ENCODE measurements at regions not wholly inside any gene's neighbourhood (a gene's known extent, or its start where the extent isn't known, plus 50 kb on each side); places are given as distances from the start of the nearest gene placed in this dataset.
A peak's percentile ranks its signal among the peaks of the same experiment; 100 is the strongest.

DNA sequence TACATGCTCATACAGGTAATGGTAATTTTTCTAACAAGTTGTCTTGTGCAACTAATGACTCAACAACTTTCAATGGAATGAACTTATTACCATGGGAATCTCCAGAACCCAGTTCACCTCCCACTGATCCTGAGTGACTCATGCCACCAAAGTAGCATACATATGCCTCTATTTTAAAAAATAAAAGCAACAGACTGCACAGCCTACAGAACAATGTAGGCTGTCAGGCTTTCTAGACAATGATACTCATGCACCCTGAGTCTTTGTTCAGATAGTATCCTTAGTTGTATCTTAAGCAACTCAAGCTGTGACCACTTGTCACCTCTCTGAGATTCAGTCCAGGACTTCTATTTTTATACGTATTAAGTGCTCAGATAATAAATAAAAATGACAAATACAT is 531.0 kb upstream of the SETBP1 start:
- DNase-seq (ENCODE audit: low spot score): peak; percentile 4

GRCh38 chr18:44153981-44154380 is 526.7 kb upstream of the SETBP1 start:
- no peak for DNase-seq (ENCODE audit: low spot score)

GRCh38 chr18:44156126-44156525 is 524.6 kb upstream of the SETBP1 start:
- DNase-seq (ENCODE audit: low spot score): no peak

- no peak for DNase-seq (ENCODE audit: low spot score)
These were observed 523.8 kb upstream of the SETBP1 start for GRCh38 chr18:44156776-44157335.

DNA sequence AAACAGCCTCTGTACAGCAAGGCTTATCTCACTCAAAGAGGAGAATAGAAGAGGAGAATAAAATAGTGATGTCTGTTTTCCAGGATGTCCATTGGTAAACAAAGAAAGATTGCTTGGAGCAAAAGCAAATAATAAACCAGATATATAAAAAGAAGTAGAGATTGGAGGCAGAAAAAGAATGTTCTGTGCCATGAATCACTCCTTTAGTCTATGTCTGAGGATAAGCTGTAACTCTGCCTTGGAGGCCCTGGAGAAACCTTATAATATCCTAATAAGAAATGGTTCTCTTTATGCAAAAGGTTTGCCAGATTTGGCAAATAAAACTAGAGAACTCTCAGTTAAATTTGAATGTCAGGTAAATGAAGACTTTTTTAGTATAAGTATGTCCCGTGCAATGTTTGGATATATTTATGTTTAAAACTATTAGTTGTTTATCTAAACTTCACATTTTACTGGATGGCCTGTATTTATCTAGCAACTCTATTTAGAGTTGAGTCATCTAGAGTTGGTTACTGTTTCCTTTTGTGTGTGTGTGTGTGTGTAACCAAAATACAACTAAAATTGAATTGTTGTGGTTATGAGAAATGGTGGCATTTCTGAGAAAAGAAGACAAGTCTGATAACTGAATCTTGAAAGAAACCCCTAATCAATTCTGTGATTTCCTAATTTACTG is 510.3 kb upstream of the SETBP1 start:
- no peak for DNase-seq (ENCODE audit: low spot score)

- DNase-seq (ENCODE audit: low spot score): no peak
These were observed 509.4 kb upstream of the SETBP1 start for GRCh38 chr18:44171301-44171700.

- no peak for DNase-seq (ENCODE audit: low spot score)
These were observed 504.8 kb upstream of the SETBP1 start for GRCh38 chr18:44175891-44176290.

GRCh38 chr18:44178476-44178875 is 502.2 kb upstream of the SETBP1 start:
- DNase-seq (ENCODE audit: low spot score): no peak

DNA sequence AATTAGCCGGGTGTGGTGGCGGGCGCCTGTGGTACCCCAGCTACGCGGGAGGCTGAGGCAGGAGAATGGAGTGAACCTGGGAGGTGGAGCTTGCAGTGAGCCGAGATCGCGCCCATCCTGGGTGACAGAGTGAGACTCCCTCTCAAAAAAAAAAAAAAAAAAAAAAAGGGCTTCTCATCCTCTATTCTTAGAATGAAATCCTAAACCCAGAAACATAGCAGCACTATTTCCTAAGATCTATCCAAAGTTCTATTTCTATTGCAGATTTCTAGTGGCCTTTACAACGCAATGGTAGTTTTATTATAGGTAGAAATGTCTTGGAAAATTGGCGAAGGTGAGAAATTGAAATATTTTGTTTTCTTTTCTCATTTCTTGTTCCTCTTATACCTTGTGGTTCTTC is 501.0 kb upstream of the SETBP1 start:
- no peak for DNase-seq (ENCODE audit: low spot score)

DNA sequence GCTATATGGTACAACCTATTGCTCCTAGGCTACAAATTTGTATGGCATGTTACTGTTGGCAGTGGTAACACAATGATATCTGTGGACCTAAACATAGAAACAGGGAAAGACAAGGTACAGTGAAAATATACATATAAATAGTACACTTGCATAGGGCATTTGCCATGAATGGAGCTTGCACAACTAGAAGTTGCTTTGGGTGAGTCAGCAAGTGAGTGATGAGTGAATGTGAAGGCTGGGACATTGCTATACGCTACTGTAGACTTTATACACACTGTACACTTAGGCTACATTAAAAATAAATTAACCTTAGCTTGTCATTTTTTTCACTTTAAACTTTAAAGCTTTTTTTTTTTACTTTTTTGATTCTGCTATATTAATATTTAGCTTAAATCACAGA is 500.0 kb upstream of the SETBP1 start:
- DNase-seq (ENCODE audit: low spot score): peak; percentile 17

DNA sequence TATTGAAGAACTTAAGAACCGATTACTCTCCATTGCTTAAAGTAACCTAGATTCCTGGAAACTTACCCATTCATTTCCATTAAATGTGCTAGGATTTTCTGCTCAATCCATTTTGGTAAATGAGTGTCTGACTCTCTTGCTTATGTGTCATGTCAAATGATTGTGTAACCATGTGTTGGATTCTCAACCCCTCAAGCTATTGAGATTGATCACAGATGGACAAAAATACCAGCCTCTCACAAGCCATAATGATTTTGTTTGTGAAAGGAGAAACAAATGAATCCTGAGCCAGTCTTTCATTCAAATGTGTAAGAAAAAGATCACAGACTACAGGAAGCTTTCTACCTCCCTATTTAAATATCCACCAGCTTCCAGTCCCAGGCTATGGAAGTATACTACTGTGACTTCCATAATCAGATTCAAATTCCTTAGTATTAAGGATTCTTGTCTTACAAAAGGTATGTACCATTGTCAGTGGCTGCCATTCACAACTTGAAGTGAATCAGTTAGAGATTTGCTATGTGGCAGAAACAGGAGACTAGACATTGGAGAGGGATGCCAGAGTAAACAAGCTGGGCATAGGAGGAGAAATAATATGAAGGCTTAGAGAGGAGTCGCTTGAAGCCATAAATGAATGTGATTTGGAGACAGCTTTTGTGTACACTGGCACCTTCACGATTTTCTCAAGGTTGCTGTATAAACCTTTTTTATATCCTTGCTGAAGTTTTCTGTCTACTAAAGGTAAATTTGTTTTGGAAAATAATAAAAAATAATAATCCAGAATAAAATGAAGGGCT is 498.5 kb upstream of the SETBP1 start:
- DNase-seq (ENCODE audit: low spot score): no peak

DNA sequence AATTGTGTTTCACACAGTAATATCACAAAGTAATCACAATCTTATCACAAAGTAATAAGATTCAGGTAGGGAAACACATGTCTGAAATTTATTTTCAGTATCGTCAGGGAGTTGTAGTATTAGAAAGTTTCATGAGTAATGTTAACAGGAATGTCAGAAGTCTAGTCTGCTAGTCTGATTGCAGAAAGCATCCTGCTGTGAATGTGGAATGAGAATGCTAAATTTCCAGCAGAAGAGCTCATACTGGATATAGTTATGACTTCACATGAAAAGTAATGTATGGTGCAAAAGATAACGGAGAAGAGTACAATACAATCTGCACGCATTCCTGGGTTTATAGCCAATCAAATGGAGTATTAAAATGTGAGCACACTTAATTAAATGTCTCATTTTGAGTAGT is 494.7 kb upstream of the SETBP1 start:
- DNase-seq (ENCODE audit: low spot score): no peak

GRCh38 chr18:44187090-44187489 is 493.6 kb upstream of the SETBP1 start:
- no peak for DNase-seq (ENCODE audit: low spot score)

DNA sequence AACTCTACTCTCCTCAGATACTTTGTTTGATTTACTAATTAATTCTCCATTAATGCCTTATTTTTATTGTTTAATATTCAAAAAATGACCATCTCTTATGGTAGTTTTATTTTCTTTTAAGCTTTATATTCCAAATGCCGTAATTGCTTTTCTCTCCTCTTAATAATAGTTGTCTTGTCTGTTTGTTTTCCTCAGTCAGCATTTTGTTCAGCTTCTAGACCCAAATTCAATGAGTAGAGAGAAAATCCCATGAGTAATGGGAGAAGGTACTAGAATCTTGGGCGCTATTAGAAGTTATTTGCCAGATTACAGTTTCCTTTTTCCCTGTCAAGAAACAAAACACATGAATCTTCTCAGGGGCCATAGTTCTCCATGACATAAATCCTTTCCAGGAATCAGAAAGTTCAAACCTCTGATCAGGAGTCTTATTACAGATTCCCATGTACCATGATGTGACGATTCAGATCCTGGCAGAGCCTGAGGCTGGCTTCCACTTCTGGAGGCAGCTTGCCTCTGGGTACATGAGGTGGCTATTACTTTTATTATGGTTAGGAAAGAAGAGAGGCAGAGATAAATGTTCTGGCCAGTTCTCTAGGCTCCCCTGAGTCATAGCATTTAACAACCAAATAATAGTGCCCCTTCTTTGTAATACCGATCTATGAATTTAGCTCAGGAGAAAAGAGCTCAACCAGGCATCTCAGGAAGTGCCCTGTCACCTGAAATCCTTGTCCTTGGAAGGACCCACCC is 485.1 kb upstream of the SETBP1 start:
- DNase-seq (ENCODE audit: low spot score): no peak

GRCh38 chr18:44197832-44198611 is 482.7 kb upstream of the SETBP1 start:
- no peak for DNase-seq (ENCODE audit: low spot score)

DNA sequence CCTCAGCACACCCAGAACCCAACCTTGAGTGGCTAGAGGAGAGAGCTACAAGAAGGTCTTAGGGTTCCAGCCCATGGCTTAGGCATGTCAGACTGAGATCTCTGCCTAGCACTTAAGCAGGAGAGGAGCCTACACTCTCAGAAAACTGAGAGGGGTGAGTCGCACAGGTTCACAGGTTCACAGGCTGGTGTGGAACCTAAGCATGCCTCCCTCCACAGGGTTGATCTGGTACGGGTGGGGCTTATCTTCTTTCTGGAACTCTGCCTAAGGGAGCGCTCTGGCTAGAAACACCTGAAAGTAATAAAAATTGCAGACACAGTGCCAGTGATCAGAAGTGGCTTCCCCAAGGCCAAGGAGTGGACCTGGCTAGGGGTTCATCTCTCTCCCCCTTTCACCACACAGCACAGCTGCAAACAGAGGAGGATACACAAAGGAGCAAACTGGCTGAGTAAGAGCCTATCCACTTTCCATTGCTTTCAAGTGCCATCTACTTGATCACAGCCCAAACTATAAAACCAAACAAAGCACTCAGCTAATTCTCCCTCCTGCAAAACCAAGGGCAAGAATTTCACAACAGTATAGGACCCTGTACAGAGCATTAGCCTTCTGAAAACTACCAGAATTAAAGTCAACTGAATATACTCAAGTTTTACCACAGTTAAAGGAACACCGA is 481.9 kb upstream of the SETBP1 start:
- DNase-seq (ENCODE audit: low spot score): no peak

GRCh38 chr18:44213293-44213692 is 467.4 kb upstream of the SETBP1 start:
- no peak for DNase-seq (ENCODE audit: low spot score)

DNA sequence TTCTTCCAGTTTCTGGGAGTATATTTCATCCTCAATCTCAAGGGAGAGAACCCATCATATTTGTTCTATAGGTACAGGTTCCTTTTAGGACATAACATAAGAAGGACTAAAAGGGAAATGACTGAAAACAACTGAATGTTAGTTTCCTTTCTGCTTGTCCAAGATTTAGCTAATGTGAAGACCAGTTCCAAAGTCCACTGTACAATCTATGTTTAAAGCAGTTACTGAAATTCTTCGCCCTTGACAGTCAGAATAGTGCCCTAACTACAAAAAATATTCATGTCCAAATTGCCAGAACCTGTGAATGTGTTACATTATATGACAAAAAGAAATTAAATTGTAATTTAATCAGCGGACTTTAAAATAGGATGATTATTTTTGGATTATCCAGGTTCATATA is 466.3 kb upstream of the SETBP1 start:
- DNase-seq (ENCODE audit: low spot score): no peak

- DNase-seq (ENCODE audit: low spot score): no peak
These were observed 464.5 kb upstream of the SETBP1 start for GRCh38 chr18:44216169-44216568.

DNA sequence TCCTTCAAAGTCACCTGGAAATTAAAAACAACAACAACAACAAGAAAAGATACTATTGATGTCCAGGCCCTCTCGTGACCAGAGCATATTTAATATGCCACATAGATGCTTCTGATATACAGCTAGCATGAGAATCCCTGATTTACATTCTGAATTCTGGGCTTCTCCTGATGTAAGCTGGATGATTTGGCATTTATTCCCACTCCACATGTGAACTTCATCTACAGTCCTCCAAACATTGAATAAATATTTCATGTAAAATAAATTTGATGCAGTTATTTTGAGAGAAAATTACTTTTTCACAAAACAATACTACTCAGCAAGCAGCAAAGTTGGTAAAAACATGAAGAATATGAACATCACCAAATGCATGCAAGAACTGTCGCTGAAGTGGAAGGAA is 453.2 kb upstream of the SETBP1 start:
- DNase-seq (ENCODE audit: low spot score): no peak

DNA sequence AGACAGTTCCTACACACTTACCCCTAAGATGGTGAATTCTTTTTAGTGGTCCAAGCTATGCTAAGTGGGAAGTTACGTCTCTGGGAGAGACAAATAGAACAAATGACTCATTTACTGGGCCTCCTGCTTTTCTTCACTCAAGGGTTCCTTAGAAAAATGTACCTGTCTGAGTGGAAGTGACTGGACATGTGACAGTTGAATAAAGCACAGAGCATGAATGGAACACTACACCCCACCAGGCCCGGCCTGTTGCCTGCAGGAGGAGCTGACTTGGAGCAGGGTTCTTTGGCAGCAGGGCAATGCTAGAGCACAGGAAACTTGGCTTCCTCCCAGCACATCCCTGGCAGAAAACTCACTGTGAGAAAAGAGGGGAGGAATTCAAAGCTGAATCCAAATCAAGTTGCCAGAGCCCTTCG is 451.0 kb upstream of the SETBP1 start:
- no peak for DNase-seq (ENCODE audit: low spot score)
